ENCODE measurements at regions not wholly inside any gene's neighbourhood (a gene's known extent, or its start where the extent isn't known, plus 50 kb on each side); places are given as distances from the start of the nearest gene placed in this dataset.

DNA sequence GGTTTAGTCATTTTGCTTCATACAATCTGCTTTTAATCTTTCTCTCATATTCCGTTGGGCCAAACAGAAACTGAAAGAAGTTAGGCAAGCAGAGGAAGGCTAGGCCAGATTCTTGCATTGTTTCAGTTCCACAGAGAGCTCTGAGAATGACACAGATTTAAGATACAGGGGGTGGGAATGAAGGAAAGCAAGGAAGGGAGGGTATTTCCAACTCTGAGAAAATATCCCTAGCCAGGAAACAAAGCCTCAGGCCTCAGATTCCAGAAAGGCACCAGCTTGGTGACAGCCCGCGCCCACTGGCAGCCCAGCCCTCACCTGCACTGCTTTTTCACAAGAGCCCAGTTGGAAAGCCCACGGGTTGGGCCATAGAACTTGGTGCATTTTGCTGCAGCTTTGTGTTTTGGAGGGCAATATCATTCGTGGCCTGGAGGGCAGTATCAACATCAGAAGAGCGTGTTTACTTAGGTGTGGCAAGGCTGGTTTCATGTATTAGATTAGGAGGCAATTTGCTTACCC lies 63.5 kb downstream of the ENC1 start:
- TF ChIP-seq CTCF (IDR thresholded peaks at IDR 0.05) (no peak), EP300 (IDR thresholded peaks at IDR 0.05) (no peak), POLR2A (IDR thresholded peaks at IDR 0.05) (no peak)
